ENCODE measurements at regions not wholly inside any gene's neighbourhood (a gene's known extent, or its start where the extent isn't known, plus 50 kb on each side); places are given as distances from the start of the nearest gene placed in this dataset.

DNA sequence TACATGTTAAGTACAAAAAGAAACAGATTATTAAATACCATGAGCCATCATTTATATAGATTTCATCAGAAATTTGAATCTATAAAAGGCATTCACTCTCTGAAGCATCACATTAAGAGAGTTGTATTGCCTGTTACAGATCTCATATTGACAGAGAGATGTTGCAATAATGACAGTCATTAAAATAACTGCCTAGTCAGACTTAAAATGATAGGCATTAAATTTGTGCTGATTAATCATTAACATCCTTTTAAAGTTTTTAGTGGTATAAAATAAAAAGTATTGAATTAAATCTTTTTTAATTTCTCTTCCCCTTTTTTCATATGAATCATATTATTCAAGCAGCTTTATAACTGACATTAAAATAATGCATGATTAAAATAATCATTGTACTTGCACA, 404.9 kb upstream of the FAM174A start:
- H4K20me1 ChIP-seq (ENCODE audit: insufficient read depth, low read length), result no peaks in the 10 kb centered on the region
- POLR2A ChIA-PET, result interaction anchor here (1.4 kb wide), 1 partner anchor 16 kb away, joined by 4 read pairs; no protein-coding TSS in a partner anchor

DNA sequence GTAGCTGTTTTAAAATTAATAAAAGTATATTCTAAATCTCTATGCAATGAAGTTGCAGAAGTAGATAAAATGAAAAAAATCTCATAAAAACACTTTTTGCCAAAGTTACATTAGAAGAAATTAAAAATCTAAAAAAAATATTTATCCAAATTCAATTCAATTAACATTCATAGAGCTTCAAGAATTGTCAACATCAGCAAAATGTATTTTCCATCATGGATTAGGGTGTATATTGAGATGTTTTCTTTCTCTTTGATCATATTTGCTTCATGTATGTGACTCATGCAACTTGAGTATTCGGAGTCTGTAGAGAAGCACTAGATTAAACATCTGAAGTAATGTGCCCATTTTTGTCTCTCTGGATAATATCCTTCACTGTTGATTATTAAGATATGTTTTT, 415.3 kb upstream of the FAM174A start:
- CTCF ChIA-PET (ENCODE audit: unreplicated experiment), result no interaction called here
- BruUV-seq (replicated peaks), result no TSS peak
- TF ChIP-seq, protein P1, sequence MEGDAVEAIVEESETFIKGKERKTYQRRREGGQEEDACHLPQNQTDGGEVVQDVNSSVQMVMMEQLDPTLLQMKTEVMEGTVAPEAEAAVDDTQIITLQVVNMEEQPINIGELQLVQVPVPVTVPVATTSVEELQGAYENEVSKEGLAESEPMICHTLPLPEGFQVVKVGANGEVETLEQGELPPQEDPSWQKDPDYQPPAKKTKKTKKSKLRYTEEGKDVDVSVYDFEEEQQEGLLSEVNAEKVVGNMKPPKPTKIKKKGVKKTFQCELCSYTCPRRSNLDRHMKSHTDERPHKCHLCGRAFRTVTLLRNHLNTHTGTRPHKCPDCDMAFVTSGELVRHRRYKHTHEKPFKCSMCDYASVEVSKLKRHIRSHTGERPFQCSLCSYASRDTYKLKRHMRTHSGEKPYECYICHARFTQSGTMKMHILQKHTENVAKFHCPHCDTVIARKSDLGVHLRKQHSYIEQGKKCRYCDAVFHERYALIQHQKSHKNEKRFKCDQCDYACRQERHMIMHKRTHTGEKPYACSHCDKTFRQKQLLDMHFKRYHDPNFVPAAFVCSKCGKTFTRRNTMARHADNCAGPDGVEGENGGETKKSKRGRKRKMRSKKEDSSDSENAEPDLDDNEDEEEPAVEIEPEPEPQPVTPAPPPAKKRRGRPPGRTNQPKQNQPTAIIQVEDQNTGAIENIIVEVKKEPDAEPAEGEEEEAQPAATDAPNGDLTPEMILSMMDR (conservative IDR thresholded peaks at IDR 0.05; ENCODE audit: low read length), result no peak
- TF ChIP-seq EZH2phosphoT487 (IDR thresholded peaks at IDR 0.05; ENCODE audit: borderline replicate concordance, low read depth, low read length), result no peak
- no peak for DNase-seq (ENCODE audit: low spot score)
- H3K4me3 ChIP-seq (ENCODE audit: low read depth, low read length, poor library complexity, severe bottlenecking), result no peak overlapping the region
- H3K9me3 ChIP-seq (ENCODE audit: low read length), result no peaks in the 10 kb centered on the region
- intact Hi-C loops (cut with micrococcal nuclease; ENCODE audit: unreplicated experiment), result no loop called here
- no peaks in the 10 kb centered on the region for H3K9me2 ChIP-seq (ENCODE audit: insufficient read depth, low read length)
- POLR2A ChIA-PET, result no interaction called here
- no peak overlapping the region for H2AFZ ChIP-seq (ENCODE audit: low read length)
- H3K27ac ChIP-seq (ENCODE audit: low read depth, low read length, poor library complexity, severe bottlenecking), result no peak overlapping the region
- H4K20me1 ChIP-seq (ENCODE audit: insufficient read depth, low read length), result no peaks in the 10 kb centered on the region
- H3K79me2 ChIP-seq (ENCODE audit: insufficient read depth, low read depth, low read length), result no peaks in the 10 kb centered on the region
- no peaks in the 10 kb centered on the region for H3K36me3 ChIP-seq (ENCODE audit: insufficient read depth, low read length)
- H3K4me2 ChIP-seq (ENCODE audit: low read length), result no peak overlapping the region
- no peaks in the 10 kb centered on the region for H3K4me1 ChIP-seq (ENCODE audit: insufficient read depth, low read length, poor library complexity, severe bottlenecking)

More for the DNA sequence above, 404.9 kb upstream of the FAM174A start:
- Histone ChIP-seq H3K79me2 (ENCODE audit: insufficient read depth, low read depth, low read length) (no peaks in the 10 kb centered on the region), H3K4me3 (ENCODE audit: low read depth, low read length, poor library complexity, severe bottlenecking) (no peak overlapping the region), H3K9me3 (ENCODE audit: low read length) (no peaks in the 10 kb centered on the region), H3K4me1 (ENCODE audit: insufficient read depth, low read length, poor library complexity, severe bottlenecking) (no peaks in the 10 kb centered on the region), H3K4me2 (ENCODE audit: low read length) (no peak overlapping the region), H2AFZ (ENCODE audit: low read length) (no peak overlapping the region), H3K9me2 (ENCODE audit: insufficient read depth, low read length) (no peaks in the 10 kb centered on the region), H3K27ac (ENCODE audit: low read depth, low read length, poor library complexity, severe bottlenecking) (no peak overlapping the region), H3K36me3 (ENCODE audit: insufficient read depth, low read length) (no peaks in the 10 kb centered on the region)
- no TSS peak for BruUV-seq (replicated peaks)
- CTCF ChIA-PET (ENCODE audit: unreplicated experiment), result no interaction called here
- intact Hi-C loops (cut with micrococcal nuclease; ENCODE audit: unreplicated experiment), result no loop called here
- TF ChIP-seq, protein P1 (conservative IDR thresholded peaks at IDR 0.05; ENCODE audit: low read length), result no peak
- no peak for TF ChIP-seq EZH2phosphoT487 (IDR thresholded peaks at IDR 0.05; ENCODE audit: borderline replicate concordance, low read depth, low read length)
- DNase-seq (ENCODE audit: low spot score), result no peak

DNA sequence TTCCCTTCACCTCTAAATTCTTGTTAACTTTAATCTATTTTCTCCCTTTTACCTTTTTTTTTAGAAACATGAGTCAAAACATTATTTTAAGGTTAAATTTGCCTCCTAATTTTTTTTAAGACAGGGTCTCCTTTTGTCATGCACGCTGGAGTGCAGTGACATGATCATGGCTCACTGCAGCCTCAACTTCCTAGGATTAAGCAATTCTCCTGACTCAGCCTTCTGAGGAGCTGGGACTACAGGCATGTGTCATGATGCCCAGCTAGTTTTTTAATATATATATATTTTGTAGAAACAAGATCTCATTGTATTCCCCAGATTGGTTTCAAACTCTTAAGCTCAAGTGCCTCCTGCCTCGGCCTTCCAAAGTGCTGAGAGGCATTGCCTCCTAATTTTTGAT, 424.7 kb upstream of the FAM174A start:
- Histone ChIP-seq H3K4me2 (ENCODE audit: low read length) (no peak overlapping the region), H3K9me3 (ENCODE audit: low read length) (no peaks in the 10 kb centered on the region), H3K4me3 (ENCODE audit: low read depth, low read length, poor library complexity, severe bottlenecking) (no peak overlapping the region), H3K4me1 (ENCODE audit: insufficient read depth, low read length, poor library complexity, severe bottlenecking) (no peaks in the 10 kb centered on the region), H4K20me1 (ENCODE audit: insufficient read depth, low read length) (no peaks in the 10 kb centered on the region), H3K36me3 (ENCODE audit: insufficient read depth, low read length) (no peaks in the 10 kb centered on the region), H2AFZ (ENCODE audit: low read length) (no peak overlapping the region), H3K79me2 (ENCODE audit: insufficient read depth, low read depth, low read length) (no peaks in the 10 kb centered on the region), H3K9me2 (ENCODE audit: insufficient read depth, low read length) (no peaks in the 10 kb centered on the region), H3K27ac (ENCODE audit: low read depth, low read length, poor library complexity, severe bottlenecking) (no peak overlapping the region)
- ChIA-PET POLR2A (interaction anchor here (1.0 kb wide), 1 partner anchor 21 kb away, joined by 3 read pairs; no protein-coding TSS in a partner anchor), CTCF (ENCODE audit: unreplicated experiment) (no interaction called here)
- DNase-seq (ENCODE audit: low spot score), result no peak
- intact Hi-C loops (cut with micrococcal nuclease; ENCODE audit: unreplicated experiment), result no loop called here
- no peak for TF ChIP-seq EZH2phosphoT487 (IDR thresholded peaks at IDR 0.05; ENCODE audit: borderline replicate concordance, low read depth, low read length)
- TF ChIP-seq, protein P1 (conservative IDR thresholded peaks at IDR 0.05; ENCODE audit: low read length), result no peak
- BruUV-seq (replicated peaks), result no TSS peak
